Adrenal gland (tissue), 5 donors: ENCODE measurements at regions not wholly inside any gene's neighbourhood (a gene's known extent, or its start where the extent isn't known, plus 50 kb on each side); places are given as distances from the start of the nearest gene placed in this dataset.
"Not testable (repeated sequence)": the region's sequence is repeated elsewhere in the genome, so short reads cannot be mapped to it uniquely, and the experiment has no call there.

Experiments
- CTCF ChIP-seq, 6 experiments: fragments of 450-650 bp in 4 of 6; fragments of 200-600 bp in 2 of 6; sonication (generic) in 1 of 6; IDR thresholded peaks; 1 replicate in 5 of 6; 2 replicates in 1 of 6; pipeline versions ENCODE4 v1.5.1 to v1.8.0; 2016 to 2021; ENCODE audit warnings: antibody characterized with exemption in 6 of 6, mild to moderate bottlenecking in 2 of 6, moderate library complexity in 1 of 6
- POLR2A ChIP-seq, 2 donors: fragments of 450-650 bp; IDR thresholded peaks; one replicate each; pipeline ENCODE4 v1.6.1; 2017; ENCODE audit warnings: antibody characterized with exemption in 2 of 2, mild to moderate bottlenecking in 2 of 2, moderate library complexity in 1 of 2
- donor health status: DM: no; HTN: no; CAD: no.

GRCh38 chr3:39586215-39586614, 118.7 kb downstream of the MOBP start:
- not testable (repeated sequence) for TF ChIP-seq CTCF, POLR2A (IDR thresholded peaks at IDR 0.05)
